GM18858 (cell line): ENCODE measurements at regions not wholly inside any gene's neighbourhood (a gene's known extent, or its start where the extent isn't known, plus 50 kb on each side); places are given as distances from the start of the nearest gene placed in this dataset.

ENCODE experiments used
- ATAC-seq: cut with Tn5 transposase; IDR thresholded peaks from one replicate; pipeline ENCODE4 v1.9.1; 2021; ENCODE audit not compliant: unreplicated experiment

GRCh38 chr13:31081316-31081715 is 80.4 kb downstream of the HSPH1 start:
- ATAC-seq, result no peak

- no peak for ATAC-seq
Observed at GRCh38 chr13:31074756-31075155, 86.9 kb downstream of the HSPH1 start.

- ATAC-seq, result peak; percentile 95
Observed at GRCh38 chr13:31073859-31074718, 87.6 kb downstream of the HSPH1 start.

GRCh38 chr13:31072041-31072440 is 89.7 kb downstream of the HSPH1 start:
- ATAC-seq, result no peak

- ATAC-seq, result no peak
Observed at GRCh38 chr13:31069808-31070534, 91.7 kb downstream of the HSPH1 start.

- ATAC-seq, result no peak
Observed at GRCh38 chr13:31068119-31068423, 93.6 kb downstream of the HSPH1 start.

- ATAC-seq, result no peak
Observed at GRCh38 chr13:31067416-31068118, 94.1 kb downstream of the HSPH1 start.

- ATAC-seq, result no peak
Observed at GRCh38 chr13:31064636-31065035, 97.1 kb downstream of the HSPH1 start.

GRCh38 chr13:31063772-31064171 is 97.9 kb downstream of the HSPH1 start:
- no peak for ATAC-seq

- ATAC-seq, result no peak
Observed at GRCh38 chr13:31060655-31061054, 101.0 kb downstream of the HSPH1 start.

GRCh38 chr13:31060220-31060619 is 101.5 kb downstream of the HSPH1 start:
- no peak for ATAC-seq

- ATAC-seq, result no peak
Observed at GRCh38 chr13:31057403-31058033, 104.2 kb downstream of the HSPH1 start.

GRCh38 chr13:31056644-31057271 is 104.9 kb downstream of the HSPH1 start:
- no peak for ATAC-seq

- ATAC-seq, result no peak
Observed at GRCh38 chr13:31055589-31055988, 106.1 kb downstream of the HSPH1 start.

- ATAC-seq, result no peak
Observed at GRCh38 chr13:31054632-31055031, 107.1 kb downstream of the HSPH1 start.

GRCh38 chr13:31053896-31054295 is 107.8 kb downstream of the HSPH1 start:
- no peak for ATAC-seq

GRCh38 chr13:31053091-31053490 is 108.6 kb downstream of the HSPH1 start:
- ATAC-seq, result no peak

- ATAC-seq, result no peak
Observed at GRCh38 chr13:31052478-31052877, 109.2 kb downstream of the HSPH1 start.

- ATAC-seq, result no peak
Observed at GRCh38 chr13:31051999-31052398, 109.7 kb downstream of the HSPH1 start.

- no peak for ATAC-seq
Observed at GRCh38 chr13:31050486-31051400, 111.0 kb downstream of the HSPH1 start.
